HG03280 (cell line): ENCODE measurements at regions not wholly inside any gene's neighbourhood (a gene's known extent, or its start where the extent isn't known, plus 50 kb on each side); places are given as distances from the start of the nearest gene placed in this dataset.
"Not testable (repeated sequence)": the region's sequence is repeated elsewhere in the genome, so short reads cannot be mapped to it uniquely, and the experiment has no call there.

ENCODE experiments used
- ATAC-seq: cut with Tn5 transposase; IDR thresholded peaks from one replicate; pipeline ENCODE4 v1.9.1; 2021; ENCODE audit warnings: mild to moderate bottlenecking, moderate library complexity; ENCODE audit not compliant: unreplicated experiment

DNA sequence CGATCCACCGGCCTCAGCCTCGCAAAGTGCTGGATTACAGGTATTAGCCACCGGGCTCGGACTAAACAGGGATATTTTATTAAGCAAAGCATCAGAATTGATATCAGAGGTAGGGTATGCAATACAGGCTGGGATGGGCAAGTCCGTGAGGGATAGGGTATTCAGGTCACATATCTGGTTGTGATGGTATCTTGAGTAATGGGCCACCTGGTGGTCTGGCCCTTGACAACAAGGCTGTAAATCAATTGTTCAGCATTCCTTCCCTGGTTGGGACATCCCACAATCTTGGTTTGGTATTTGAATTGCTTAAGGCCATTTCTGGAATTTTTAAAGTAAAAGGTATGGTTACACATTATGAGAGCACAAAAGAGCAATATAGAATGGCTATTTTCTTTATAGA lies 1588.0 kb downstream of the SLITRK1 start:
- no peak for ATAC-seq

DNA sequence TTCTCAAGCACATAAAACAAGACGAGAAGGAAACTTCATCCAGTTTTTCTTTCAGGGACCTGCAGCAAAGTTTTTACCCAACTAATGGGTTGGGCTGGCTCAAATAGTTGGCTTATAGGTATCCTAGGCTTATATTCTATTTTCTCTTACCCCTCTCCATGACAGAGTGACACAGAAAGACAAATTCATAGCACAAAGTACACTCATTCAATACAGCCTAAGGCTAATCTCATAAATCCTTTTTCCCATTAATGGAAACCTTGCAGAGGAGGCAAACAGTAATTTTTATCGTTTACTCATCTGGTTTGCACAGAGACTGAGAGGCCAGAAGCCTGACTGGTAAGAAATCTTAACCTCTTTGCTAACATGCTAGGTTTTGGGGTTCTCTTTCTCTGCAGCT lies 1589.9 kb downstream of the SLITRK1 start:
- ATAC-seq, result no peak

DNA sequence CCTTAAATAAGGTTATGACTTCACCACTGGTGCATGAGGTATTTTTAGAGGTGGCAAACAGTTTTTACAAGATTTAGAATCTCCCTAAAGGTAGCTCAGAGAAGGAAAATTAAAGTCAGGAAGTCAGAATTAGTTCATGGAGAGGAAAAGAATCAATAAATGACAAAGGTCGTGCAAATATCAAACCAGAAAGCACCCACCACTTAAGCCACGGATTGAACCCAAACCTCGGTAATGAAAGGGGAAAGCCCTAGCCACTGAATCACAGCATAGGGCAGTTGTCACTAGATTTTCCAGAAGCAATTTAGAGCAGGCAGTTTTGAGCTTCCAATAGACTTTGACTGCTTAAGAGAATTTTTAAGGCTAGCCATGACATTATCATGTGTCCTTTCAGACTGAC lies 1590.4 kb downstream of the SLITRK1 start:
- no peak for ATAC-seq

GRCh38 chr13:82275644-82276043 lies 1606.6 kb downstream of the SLITRK1 start:
- no peak for ATAC-seq

- no peak for ATAC-seq
Measured at GRCh38 chr13:82259284-82259683, 1623.0 kb downstream of the SLITRK1 start.

GRCh38 chr13:82257790-82258507 lies 1624.3 kb downstream of the SLITRK1 start:
- ATAC-seq, result no peak

- no peak for ATAC-seq
Measured at GRCh38 chr13:82248762-82249161, 1633.5 kb downstream of the SLITRK1 start.

DNA sequence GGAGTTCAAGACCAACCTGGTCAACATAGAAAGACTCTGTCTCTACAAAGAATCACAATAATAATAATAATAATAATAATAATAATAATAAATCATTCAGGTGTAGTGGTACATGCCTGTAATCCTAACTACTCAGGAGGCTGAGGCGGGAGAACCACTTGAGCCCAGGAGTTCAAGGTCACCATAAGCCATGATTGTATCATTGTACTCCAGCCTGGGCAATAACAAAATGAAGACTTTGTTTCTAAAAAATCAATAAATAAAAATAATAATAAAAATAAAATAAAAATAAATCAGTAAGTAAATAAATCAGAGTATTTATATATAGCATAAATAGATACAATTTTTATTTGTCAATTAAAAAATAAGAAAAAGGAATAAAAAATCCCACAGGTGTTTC lies 1636.4 kb downstream of the SLITRK1 start:
- no peak for ATAC-seq

DNA sequence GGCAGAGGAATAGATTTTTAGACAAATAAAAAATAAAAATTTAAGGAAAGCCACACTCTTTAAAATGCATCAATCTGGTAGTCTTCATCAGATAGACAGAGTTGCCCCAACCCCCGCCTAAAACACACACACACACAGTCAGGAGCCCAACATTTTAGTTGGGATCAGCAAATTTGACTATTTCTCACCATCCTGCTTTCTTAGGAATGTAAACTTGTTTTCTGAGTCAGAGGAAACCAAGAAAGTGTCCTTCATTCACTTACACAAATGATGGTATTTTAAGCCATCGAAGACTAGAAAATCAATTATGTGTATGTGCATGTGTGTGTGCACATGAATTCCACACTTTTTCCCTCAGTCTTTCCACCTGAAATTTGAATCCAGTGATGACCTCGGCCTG lies 1657.5 kb downstream of the SLITRK1 start:
- no peak for ATAC-seq

DNA sequence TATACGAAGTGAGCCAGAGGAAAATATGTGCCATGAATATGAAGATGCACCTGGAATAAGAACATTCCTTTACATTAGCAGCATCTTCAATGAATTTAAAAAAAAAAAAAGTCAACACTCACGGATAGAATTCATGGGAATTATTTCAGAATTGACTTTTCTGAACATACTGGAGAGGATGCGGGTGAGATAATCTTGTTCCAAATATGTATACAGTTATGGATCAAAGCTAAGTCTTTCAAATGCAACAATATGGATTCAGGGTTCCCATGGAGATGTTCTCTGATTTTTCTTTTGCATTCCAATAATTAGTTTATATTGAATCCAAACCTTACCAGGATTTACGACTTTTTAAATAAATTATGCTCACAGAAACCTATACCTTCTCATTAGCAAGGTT lies 1660.7 kb downstream of the SLITRK1 start:
- ATAC-seq, result no peak

DNA sequence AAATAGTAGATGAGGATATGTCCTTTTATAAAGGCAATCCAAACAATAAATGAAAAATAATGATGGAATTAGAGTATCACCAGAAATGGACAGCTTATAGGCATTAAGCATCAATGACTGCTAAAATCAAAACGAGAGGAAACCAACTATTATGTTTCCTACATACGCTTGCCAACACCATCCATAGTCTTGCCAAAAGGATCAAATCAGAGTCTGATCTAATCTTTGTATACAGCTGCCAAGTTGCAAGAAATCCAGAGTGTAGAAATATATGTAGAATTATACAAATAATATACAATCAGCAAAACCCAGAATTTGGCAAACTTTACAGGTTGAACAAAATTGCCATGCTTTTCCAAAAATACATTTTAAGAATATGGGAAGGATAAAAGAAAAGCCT lies 1661.6 kb downstream of the SLITRK1 start:
- no peak for ATAC-seq

GRCh38 chr13:82216165-82216564 lies 1666.1 kb downstream of the SLITRK1 start:
- ATAC-seq, result no peak

DNA sequence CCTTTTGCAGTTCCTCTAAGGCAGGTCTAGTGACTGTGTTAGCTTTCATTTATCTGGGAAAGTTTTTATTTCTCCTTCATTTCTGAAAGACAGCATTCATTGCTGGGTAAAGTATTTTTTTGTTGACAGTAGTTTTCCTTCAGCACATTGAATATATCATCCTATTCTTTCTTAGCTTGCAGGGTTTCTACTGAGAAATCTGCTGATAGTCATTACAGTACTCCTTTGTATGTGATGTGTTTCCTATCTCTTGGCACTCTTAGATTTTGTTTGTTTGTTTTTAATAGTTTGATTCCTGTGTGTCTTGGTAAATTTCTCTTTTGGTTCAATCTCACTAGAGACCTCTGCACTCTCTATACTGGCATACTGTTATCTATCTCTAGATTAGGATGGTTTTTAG lies 1667.9 kb downstream of the SLITRK1 start:
- no peak for ATAC-seq

DNA sequence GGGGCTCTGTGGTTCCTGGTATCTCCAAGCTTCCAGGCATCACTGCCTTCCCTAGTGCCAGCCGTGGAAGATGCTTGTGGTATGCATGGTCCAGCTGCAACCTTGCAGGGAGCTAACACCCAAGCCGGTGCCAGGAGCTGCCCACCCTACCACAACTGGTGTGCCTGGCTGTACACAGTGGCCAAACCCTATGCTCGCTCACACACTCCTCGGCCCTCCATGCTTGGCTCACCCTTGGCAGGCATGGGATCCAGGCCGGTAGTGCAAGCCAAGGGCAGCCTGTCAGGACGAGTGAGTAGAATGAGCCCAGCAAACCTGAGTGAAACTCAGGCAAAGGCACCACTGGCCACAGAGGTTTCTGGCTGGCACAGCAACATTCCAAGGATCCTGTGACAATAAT lies 1676.0 kb downstream of the SLITRK1 start:
- no peak for ATAC-seq

DNA sequence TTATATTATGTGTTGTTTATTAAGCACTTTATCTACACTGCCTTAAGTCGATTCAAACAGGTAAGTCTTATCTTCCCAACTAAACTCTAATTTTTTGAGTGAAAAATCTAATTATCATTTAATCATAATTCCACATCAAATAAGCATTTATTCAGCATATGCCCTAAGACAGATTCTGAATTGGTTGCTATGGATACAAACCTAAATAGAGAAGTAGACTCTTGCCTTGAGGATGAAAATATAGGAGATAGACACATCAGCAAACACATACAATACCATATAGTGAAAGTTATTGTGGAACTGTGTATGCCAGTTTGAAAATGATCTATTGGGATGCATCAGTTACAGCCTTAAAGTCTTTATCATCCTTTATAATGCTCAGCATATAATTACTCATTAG lies 1679.9 kb downstream of the SLITRK1 start:
- ATAC-seq, result no peak

DNA sequence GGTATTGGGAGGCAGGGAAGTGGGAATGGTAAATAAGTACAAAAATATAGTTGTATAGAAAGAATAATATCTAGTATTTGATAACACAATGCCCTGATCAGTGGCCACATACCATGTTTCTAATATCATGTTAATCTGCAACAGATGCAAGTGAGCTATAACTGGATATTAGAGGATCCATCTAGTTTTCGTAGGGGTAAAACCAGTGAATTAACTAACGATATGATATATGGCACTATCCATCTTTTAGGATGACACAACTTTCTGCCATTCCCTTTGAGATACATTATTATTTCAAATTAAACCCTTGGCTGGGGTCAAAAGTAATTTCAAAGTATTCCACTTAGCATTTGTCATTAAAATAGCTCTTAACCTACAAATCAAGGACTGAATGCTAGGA lies 1686.2 kb downstream of the SLITRK1 start:
- no peak for ATAC-seq

DNA sequence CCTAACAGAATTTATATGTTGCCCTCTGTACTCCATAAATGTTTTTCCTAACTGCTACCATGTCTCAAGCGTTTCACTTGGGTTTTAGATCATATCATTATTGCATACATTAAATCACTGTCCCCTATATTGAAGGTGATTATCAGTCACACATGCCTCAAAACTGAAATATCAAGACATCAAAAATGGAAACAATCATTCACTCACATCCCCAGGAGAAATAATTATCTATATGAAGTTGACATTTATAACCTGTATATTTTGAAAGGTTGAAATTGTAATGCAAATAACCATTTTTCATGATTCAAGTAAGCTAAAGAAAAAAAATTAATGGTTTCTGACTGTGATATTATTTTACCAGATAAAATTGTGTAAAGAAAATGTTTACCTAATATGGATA lies 1695.0 kb downstream of the SLITRK1 start:
- no peak for ATAC-seq

GRCh38 chr13:82176751-82177150 lies 1705.5 kb downstream of the SLITRK1 start:
- no peak for ATAC-seq

GRCh38 chr13:82165396-82166174 lies 1716.7 kb downstream of the SLITRK1 start:
- ATAC-seq, result no peak

- ATAC-seq, result not testable (repeated sequence)
Measured at GRCh38 chr13:82164780-82165395, 1717.4 kb downstream of the SLITRK1 start.

GRCh38 chr13:82147526-82147925 lies 1734.7 kb downstream of the SLITRK1 start:
- no peak for ATAC-seq

DNA sequence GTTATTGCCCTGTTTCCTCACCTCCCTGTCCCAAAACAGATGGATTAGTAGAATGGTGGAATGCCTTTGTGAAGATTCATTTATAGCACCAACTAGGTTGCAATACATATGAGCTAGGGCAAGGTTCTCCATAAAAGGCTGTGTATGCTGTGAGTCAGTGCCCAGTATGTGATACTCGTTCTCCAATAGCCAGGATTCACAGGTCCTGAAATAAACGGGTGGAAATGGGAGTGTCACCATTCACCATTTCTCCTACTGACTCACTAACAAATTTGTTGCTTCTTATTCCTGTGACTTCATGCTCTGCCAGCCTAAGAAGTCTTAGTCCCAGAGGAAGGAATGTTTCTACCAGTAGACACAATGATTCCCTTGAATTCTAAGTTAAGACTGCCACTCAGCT lies 1745.4 kb downstream of the SLITRK1 start:
- ATAC-seq, result no peak
